Hematopoietic multipotent progenitor cell (in vitro differentiated cells): ENCODE measurements at regions not wholly inside any gene's neighbourhood (a gene's known extent, or its start where the extent isn't known, plus 50 kb on each side); places are given as distances from the start of the nearest gene placed in this dataset.

Experiments used
- DNase-seq, 3 donors: peaks; one replicate each; pipeline ENCODE4 v3.0.0-alpha.2; 2011 to 2015; ENCODE audit warnings: low read depth in 2 of 3, low spot score in 2 of 3

DNA sequence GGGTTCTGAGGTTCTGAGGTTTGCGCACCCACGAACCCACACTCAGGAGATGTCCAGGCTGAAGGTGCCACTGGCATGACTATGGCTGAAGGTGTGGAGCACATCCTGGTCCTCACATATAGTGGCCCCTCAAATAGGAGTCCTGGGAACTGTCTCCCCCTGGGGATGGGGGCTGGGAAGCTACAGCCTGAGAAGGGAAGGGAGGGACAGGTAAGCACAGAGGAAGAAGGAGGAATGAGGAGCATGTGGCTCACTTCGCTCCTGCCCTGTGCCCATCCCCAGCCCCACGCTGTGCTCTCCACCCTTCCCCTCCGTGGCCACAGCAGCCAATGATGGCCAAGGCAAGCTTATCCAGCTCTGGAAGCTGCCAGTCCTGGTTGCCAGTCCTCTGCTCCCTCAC lies 123.9 kb upstream of the LHX1 start:
- DNase-seq = no peak

DNA sequence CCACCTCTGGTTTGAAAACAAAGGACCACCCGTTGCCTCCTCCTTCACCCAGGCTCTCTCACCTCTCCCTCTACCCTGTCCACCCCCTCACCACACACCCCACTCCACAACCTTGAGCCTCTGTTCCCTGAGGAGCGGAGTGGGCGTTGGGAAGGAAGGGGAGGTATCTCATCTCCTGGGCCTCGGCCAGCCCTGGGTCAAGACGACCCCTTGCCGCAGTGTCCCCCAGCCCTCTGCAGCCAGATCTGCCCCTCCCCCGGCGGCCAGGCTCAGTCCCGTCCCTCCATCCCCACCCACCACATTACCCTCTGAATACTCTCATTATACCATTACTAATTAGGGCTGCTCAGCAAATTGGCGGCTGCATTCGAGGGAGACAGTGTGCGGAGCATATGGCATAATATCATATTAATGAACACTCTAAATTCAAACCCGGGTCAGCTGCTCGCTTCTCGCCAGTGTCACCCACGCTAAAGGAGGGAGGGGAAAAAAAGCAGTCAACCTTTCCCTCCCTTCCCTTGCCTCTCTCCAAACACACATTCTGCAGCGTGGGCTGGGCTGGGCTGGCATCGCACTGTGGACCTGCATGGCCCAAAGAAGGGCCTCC lies 123.2 kb upstream of the LHX1 start:
- DNase-seq = no peak

DNA sequence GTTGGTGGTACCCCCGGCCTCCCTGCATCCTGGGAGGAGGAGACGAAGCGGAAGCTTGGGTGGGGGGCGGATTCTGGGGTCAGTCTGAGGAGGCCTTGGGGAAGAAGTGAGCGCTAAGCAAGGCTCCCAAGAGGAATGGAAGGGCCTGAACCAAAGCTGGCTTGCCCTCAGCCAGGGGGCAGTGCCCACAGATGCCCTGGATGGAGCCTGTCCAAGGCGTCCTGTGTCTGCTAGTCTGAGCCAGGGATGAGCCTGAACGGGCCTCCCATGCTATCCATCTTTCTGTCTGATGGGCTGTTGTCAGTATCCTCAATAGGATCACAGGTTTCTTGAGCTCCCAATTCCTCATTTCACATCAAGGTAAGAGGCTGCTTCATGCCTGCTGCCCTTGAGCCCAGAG lies 122.3 kb upstream of the LHX1 start:
- no peak for DNase-seq

DNA sequence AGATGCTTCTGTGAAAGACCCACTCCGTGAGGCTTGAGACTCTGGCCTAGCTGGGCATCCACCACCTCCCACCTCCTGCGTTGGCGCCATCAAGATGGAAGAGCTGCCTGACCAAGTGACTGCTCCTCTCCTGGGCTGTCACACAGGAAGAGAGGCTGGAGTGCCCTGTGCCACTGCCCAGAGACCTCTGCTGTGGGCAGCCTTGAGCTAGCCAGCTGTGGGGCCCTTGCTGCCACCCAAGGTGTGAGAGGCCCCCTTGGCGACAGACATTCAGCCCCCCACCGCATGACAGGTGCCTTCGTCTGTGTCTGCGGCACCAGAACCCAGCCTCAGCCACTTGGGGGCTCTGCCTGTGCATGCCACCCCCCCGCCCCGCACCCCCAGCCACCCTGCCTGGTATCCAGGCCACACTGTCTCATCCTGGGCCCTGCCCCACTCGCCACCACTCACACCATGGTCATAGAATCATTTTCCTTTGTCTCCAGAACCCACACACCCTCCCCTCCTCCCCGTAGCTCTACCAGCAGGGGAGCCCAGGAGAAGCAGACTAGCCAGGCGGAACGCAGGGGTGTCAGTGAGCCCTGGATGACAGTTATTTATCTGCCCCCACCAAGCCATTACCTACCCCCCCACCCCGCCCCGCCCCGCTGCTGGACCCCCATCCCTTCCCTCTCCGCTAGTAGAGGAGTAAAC lies 120.9 kb upstream of the LHX1 start:
- DNase-seq = no peak

DNA sequence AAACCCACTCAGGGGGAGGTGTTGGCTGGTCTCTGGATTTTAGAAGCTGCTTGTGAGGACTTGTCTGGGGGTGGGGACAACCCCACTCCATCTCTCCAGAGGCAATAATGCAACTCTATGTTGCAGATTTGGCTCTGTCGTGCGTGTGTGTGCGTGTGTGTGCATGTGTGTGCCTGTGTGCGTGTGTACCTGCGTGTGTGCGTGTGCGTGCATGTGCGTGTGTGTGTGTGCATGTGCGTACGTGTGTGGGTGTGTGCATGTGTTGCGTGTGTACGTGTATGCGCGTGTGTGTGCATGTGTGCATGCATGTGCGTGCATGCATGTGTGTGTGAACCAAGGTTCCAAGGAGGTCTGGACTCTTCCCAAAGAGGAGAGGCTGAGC lies 120.4 kb upstream of the LHX1 start:
- DNase-seq = no peak

DNA sequence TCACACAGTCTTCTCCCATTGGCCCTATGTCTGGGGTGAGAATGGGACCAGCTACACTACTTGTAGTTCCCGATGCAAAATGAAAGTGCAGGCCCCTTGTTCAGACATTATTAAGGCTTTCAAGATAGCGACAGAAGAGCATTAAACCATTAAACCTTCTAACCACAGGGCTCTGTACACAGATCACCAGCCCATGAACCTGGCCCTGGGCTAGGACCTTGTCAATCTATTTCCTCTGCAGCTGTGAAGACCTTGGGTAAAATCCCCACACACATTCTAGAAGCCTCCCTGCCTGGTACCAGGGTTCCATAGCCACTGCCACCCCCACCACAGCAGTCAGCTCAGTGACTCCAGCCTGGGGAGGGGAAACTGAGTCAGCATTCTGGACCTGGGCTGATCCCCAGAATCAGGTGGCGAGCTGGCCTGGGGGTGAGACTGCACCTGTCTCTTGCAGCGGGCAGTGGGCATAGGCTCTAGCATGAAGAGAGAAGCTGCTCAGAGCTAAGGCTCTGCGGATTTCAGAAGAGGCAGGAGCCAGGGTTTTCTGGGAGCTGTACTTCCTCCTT lies 119.7 kb upstream of the LHX1 start:
- no peak for DNase-seq

DNA sequence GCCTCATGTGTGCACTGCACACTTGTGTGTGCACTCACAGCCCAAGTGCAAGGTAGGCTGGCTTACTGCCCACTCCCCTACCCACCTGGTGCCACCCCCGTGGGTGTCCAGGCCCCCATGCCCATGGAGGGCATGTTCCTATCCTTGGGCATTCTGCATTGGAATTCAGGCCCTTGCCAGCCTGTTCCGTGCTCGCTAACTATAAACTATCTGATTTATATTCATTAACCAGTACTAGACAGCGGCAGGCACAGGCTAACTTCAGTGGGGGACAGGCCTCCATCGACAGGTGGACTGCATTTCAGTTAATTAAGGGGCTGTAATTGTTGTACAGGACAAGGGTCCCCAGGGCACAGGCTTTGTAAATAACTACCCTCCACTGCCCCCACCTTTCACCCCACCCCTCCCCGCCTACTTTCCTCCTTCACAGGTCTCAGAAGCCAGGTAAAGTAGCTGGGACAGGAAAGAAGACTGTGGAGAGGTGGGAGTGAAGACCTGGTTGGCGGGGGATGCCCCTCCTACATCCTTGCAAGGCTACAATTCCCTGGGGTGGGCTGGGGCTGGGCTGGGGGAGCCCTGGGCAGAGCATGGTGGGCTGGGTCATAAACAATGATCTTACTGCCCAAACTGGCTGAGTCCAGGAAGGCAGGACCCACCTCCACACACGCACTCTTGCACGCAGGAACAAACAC lies 119.0 kb upstream of the LHX1 start:
- DNase-seq = no peak

DNA sequence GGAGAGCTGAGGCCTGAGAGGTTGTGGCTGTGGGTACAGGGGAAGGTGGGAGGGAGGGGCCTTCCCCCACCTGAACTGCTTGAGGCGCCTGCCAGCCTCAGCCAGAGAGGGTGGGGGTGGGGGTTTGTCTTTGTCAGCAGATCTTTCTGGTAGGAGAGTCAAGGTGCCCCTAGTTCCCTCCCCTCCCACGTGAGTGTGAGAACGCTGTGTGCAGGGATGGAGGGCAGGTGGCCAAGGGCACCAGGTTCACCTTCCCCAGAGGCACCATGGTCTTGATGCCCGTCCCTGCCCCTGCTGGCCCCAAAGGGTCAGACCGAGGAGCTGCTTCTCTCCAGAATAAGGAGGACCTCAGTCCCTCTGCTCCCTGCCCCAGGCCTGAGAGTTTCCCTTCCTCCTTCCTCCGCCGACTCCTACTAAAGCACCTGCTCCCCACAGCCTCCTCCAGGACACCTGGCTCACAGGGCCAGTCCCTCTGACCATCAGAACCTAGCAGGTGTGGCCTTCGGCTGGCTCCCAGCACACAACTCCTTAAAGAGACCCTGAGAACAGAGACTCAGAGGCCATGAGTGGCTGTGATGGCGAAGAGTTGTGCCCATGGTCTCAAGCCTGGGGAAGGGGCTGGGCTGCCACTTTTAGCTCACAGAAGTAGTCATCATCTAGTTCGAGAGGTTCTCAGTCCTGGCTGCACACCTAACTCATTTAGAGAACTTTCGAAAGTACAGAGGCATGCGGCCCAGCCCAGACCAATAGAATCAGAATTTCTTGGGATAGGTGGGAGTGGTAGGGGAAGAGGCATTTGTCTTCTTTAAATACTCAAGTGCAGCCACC lies 113.2 kb upstream of the LHX1 start:
- peak in 2 of 3 donors; percentile 5 to 26 for DNase-seq

DNA sequence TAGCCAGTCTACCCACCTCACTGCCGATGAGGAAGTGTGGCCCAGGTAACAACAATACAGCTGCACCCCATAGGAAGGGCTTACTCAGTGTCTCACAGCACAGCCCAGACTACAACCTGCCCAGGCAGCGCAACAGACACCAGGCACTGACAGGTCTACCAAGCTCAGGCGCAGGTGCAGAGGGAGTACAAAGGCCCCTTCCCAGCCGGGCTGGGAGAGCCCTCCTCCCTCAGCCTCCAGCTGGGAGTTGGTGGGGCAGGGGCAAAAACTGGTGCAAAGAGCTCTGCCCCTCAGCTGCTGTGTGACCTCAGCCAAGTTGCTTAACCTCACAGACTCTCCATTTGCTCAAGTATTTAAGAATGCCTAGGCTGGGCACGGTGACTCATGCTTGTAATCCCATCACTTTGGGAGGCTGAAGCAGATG lies 112.6 kb upstream of the LHX1 start:
- no peak for DNase-seq

DNA sequence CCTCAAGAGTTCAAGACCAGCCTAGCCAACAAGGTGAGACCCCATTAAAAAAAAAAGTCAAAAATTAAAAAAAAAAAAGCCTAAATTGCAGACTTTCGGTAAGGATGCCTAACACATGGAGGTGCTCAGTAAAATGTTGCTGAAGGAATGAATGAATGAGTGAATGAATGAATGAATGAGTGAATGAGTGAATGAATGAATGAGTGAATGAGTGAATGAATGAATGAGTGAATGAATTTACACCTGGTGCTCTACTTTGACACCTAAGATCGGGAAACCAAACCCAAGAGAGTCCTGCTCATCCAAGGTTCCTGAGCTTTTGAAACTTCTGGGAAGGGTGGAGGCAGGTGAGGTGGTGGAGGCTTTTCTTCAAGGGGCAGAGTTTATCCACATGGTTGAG lies 112.2 kb upstream of the LHX1 start:
- DNase-seq = no peak

DNA sequence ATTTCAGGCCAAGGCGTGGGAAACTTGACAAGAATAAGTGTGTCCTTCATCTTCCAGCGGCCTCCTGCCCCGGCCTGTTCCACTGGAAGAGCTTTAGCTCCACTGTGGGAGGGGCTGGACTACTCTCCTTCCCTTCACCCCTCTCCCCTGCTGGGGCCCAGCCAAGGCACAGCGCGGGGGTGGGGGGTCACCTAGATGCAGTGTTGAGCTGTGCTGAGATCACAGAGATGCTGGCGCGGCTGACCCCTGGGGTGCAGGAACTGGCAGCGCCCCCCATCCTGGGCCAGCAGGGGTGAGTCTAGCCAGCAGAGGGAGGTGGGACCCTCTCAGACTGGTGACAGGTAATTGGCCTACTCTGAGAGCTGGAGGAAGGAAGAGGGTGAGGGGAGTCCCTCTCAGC lies 111.8 kb upstream of the LHX1 start:
- DNase-seq = no peak

DNA sequence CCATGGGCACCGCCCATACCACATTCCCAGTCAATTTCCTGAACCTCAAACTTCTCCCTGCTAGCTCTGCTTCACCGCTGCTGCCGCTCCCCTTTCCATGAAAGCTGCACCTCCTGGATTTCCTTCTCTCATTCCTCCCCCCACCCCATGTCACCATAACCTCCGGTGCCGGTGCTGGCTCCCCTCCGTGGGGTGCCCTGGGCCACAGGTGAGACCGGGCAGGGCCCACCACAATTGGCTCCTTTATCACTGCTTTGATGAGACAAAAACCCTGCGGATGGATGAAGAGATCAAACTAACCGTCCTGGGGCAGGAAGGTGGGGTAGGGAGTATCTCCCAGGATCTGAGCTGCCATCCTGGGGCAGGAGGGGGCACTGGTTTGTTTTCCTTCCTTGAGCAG lies 111.3 kb upstream of the LHX1 start:
- no peak for DNase-seq

DNA sequence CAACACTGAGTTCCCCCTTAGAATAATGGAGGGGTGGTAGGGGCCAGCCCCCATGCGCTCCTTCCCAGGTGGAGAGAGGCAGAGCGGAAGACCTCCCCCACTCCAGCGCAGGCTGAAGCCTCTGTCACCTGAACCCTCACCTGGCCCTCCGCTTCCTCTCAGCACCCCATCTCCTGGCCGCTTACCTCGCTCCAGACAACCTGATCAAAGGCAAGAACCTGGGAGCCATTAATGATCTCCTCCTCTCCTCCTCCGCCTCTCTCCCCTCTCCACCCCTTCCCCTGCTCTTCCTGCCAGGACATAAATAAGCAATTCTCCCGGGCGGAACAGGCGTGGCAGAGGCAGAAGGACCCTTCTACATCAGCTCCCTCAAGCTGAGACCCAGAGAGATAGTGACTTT lies 110.2 kb upstream of the LHX1 start:
- DNase-seq = no peak

DNA sequence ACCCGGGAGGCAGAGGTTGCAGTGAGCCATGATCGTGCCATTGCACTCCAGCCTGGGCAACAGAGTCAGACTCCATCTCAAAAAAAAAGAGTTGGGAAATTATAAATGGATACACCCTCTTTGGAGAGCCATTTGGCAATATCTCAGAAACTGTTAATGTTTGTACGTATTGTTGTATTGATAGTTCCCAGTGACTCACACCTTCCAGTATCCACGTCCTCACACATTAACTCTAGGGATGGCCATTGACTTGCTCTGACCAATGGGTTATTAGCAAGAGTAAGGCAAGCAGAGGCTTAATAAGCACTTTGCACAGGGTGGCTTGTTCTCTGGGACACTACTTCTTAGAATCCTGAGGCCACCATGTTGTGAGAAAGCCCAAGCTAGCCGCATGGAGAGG lies 107.6 kb upstream of the LHX1 start:
- no peak for DNase-seq

DNA sequence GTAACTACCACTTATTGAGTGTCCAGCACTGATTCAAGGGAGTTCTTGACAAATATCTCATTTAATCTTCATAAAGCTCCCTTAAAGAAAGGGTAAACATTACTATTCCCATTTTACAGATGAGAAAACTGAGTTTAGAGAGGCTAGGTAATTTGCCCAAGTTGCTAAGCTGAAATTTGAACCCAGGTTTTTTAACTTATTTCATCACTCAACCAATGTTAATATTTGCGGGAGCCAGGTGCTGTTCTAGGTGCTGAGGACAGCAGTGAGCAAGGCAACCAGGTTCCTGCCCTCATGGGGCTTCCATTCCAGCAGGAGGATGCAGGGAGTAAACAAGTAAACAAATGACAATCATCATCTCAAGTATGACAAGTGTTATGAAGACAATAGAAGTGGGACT lies 104.0 kb upstream of the LHX1 start:
- no peak for DNase-seq

DNA sequence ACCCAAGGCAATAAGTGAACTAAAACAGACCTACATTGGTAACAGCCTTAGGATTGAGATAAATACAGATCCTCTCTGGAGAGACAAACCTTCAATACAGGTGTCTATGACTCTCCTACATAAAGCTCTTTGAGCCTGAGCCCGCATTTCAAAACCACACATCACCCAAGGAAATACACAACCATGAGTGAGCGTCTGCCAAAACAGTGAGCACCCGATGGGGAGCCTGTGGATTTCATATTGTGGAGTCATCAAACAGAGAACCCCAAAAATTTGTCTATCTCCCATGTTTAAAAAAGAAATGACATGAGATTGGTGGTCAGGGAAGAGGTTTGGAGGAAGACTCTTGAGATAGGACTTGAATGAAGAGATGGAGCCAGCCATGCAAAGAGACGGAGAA lies 102.2 kb upstream of the LHX1 start:
- no peak for DNase-seq

DNA sequence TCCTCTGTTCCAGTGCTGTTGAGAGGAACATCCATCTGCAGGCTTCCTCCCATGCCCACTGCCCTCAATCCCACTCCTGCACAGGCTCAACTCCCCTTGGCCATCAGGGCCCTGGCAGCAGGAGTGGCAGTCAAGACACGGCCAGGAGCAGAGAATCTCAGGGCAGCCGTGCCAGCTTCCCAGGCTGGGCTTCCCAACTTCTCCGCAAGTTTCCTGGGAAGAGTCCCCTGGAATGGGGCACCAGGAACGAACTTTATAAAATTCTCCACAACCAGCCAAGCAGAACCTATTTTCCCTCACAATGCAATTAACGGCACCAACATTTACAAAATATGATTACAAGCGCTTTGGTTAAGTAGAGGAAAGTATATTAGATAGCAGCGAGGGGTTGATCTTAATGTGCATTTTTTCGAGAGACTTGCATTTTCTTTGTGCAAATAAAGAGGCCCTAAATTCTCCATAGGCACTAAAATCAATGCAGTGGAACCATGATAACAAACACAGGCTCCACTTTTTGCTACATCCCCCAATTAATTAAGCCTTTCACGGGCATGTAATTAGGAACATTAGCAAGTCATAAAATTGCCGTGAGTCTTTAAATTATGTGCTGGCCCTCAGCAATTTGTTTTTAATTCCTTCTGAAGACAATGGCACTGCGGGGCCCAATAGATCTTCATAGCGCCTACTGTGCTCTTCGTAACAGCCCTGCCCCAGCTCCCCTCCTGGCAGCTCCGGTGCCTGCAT lies 99.9 kb upstream of the LHX1 start:
- no peak for DNase-seq

DNA sequence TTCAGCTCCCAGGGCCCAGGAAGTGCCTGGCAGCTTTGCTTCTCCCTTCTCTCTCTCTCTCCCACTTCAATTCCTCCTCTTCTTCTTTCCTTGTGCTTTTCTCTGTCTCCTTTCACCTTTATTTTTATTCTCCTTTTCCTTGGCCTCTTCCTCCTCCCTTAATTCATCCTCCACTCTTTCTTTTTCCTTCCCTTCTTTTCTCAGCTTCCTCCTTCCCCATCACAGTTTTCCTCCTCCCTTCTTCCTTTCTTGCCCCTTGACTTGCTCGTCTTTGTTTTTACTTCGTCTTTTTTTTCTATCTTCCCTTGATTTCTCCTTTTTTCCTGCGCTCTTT lies 99.4 kb upstream of the LHX1 start:
- DNase-seq = no peak

DNA sequence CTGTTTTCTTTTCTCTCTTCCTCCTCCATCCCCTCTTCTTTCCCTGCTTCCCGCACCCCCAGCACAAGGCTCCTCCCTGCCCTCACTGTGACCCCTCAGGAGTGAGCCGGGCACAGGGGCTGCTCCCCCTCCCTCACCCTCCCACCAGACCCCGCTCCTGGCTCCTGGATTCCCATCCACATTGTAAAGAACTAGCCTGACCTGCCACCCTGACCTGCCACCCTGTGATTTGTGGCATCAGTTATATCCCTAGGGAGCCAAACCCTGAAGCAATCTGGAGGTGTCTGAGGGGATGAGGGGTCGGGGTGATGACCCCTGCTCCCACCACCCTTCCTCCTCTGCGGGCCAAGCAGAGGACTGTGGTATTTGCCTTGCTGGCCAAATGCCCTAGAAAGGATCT lies 98.0 kb upstream of the LHX1 start:
- no peak for DNase-seq

DNA sequence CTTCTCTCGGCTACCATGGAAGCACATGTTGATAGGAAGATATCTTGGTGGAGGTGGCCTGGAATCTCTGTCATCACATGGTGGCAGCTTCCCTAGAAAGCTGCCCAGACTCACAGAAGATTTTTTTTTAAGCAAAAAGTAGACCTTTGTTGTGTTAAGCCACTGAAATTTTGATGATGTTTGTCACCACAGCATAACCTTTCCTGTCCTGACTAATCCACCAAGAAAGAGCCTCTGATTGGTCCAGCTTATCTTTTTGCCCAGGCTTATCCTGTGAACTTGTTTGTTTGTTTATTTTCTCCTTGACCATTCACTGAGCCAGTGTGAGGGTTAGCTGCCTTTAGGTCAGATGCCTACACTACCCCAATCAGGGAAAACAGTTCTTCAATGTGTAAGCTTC lies 96.5 kb upstream of the LHX1 start:
- DNase-seq = no peak
